ENCODE measurements at regions not wholly inside any gene's neighbourhood (a gene's known extent, or its start where the extent isn't known, plus 50 kb on each side); places are given as distances from the start of the nearest gene placed in this dataset.

- H3K4me3 ChIP-seq, result no peak overlapping the region
- H3K27ac ChIP-seq, result no peak overlapping the region
- H3K9me3 ChIP-seq, result no peaks in the 10 kb centered on the region
- TF ChIP-seq CTCF (IDR thresholded peaks at IDR 0.05), result no peak
- H3K36me3 ChIP-seq, result no peaks in the 10 kb centered on the region
- no peaks in the 10 kb centered on the region for H3K27me3 ChIP-seq
- no peak for DNase-seq (ENCODE audit: low spot score)
- no peaks in the 10 kb centered on the region for H3K4me1 ChIP-seq
Observed at GRCh38 chr3:166104938-166105337, 267.7 kb upstream of the BCHE start.

- H3K4me1 ChIP-seq, result no peaks in the 10 kb centered on the region
- H3K9me3 ChIP-seq, result peaks cover 0 to 5% of the 10 kb centered on the region in 2 donors
- no peaks in the 10 kb centered on the region for H3K27me3 ChIP-seq
- H3K27ac ChIP-seq, result no peak overlapping the region
- TF ChIP-seq CTCF (IDR thresholded peaks at IDR 0.05), result no peak
- H3K4me3 ChIP-seq, result no peak overlapping the region
- DNase-seq (ENCODE audit: low spot score), result no peak
- H3K36me3 ChIP-seq, result no peaks in the 10 kb centered on the region
Observed at GRCh38 chr3:166100730-166101129, 263.5 kb upstream of the BCHE start.

- Histone ChIP-seq H3K36me3 (no peaks in the 10 kb centered on the region), H3K4me1 (no peaks in the 10 kb centered on the region), H3K4me3 (no peak overlapping the region), H3K27ac (no peak overlapping the region), H3K9me3 (no peaks in the 10 kb centered on the region), H3K27me3 (no peaks in the 10 kb centered on the region)
- no peak for DNase-seq (ENCODE audit: low spot score)
- TF ChIP-seq CTCF (IDR thresholded peaks at IDR 0.05), result no peak
Observed at GRCh38 chr3:166089575-166089974, 252.4 kb upstream of the BCHE start.

GRCh38 chr3:166085164-166085856 lies 248.1 kb upstream of the BCHE start:
- no peak overlapping the region for H3K27ac ChIP-seq
- no peaks in the 10 kb centered on the region for H3K27me3 ChIP-seq
- H3K4me3 ChIP-seq, result no peak overlapping the region
- no peaks in the 10 kb centered on the region for H3K36me3 ChIP-seq
- TF ChIP-seq CTCF (IDR thresholded peaks at IDR 0.05), result no peak
- DNase-seq (ENCODE audit: low spot score), result no peak
- no peaks in the 10 kb centered on the region for H3K9me3 ChIP-seq
- H3K4me1 ChIP-seq, result no peaks in the 10 kb centered on the region

GRCh38 chr3:166080096-166080495 lies 242.9 kb upstream of the BCHE start:
- no peak for TF ChIP-seq CTCF (IDR thresholded peaks at IDR 0.05)
- Histone ChIP-seq H3K4me1 (no peaks in the 10 kb centered on the region), H3K27ac (no peak overlapping the region), H3K4me3 (no peak overlapping the region), H3K36me3 (no peaks in the 10 kb centered on the region), H3K9me3 (no peaks in the 10 kb centered on the region), H3K27me3 (no peaks in the 10 kb centered on the region)
- no peak for DNase-seq (ENCODE audit: low spot score)

GRCh38 chr3:166071831-166072230 lies 234.6 kb upstream of the BCHE start:
- Histone ChIP-seq H3K27ac (no peak overlapping the region), H3K27me3 (no peaks in the 10 kb centered on the region), H3K9me3 (no peaks in the 10 kb centered on the region), H3K36me3 (no peaks in the 10 kb centered on the region), H3K4me1 (no peaks in the 10 kb centered on the region), H3K4me3 (no peak overlapping the region)
- no peak for DNase-seq (ENCODE audit: low spot score)
- TF ChIP-seq CTCF (IDR thresholded peaks at IDR 0.05), result no peak
